HG02885 (cell line): ENCODE measurements at regions not wholly inside any gene's neighbourhood (a gene's known extent, or its start where the extent isn't known, plus 50 kb on each side); places are given as distances from the start of the nearest gene placed in this dataset.
"Not testable (repeated sequence)": the region's sequence is repeated elsewhere in the genome, so short reads cannot be mapped to it uniquely, and the experiment has no call there.

Source experiments
- ATAC-seq: cut with Tn5 transposase; IDR thresholded peaks from one replicate; pipeline ENCODE4 v1.9.1; 2021; ENCODE audit warnings: mild to moderate bottlenecking; ENCODE audit not compliant: unreplicated experiment, poor library complexity

DNA sequence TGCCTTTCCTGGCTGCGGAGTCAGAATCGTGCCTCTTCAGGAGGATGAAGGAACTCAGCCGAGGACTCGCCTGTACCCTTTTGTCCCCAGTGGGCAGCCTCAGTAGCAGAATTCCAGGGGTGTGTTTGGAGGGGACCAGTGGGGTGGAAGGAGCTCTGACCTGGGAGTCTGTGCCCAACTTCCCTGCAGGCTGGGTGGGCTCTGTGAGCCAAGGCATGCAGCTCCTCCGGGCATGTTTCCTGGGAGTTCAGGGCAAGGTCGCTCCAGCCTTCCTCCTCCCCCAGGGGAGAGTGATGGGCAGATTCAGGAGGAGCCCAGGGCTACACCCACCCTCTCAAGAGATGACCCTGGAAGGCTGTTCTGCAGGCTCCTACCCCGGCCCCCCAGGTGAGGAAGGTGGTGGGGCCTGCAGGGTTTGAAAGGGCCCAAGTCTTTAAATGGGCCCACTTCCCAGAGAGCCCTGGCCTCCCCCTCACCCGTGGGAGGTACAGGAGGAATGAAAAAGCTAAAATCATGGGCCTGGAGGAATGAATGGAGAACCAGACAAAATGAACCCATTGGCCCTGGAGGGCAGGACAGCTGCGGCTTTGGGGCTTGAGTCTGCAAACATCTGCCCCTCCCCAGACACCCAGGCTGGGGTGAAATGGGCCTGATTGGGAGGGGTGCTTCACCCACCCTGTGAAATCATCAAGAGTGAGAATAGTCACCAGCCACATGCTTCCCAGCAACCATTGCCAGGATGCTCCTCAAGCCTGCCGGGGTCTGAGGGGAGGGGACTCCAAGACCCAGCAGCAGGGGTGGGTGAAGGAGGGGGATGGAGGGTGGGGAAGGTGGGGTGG, 77.6 kb upstream of the PMEPA1 start:
- ATAC-seq = no peak

DNA sequence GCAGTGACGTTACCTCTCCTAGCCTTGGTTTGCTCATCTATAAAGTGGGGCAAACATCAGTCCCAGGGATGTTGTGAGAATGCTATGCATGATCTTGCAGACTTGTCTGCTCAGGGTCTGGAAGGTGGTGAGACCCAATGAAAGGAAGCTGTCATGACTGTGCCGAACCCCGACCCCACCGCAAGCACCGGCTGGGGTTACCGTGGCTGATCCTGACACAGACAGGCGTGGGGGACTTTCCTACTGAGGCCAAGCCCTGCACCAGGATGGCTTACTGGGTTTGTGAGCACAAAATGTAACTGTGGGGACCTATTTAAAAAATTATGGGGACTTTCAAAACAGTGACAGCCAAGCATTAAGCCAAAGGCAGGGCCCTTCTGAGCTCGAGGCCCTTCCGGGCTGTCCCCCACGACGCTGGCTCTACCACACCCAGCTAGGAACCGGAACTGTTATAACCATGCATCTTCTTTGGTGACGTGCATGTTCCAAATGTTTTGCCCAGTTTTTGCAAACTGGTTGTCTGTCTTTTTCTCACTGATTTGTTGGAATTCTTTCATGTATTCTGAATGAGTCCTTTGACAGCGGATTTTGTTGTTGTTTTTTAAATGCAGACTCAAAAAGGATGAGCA, 76.6 kb upstream of the PMEPA1 start:
- ATAC-seq = no peak

DNA sequence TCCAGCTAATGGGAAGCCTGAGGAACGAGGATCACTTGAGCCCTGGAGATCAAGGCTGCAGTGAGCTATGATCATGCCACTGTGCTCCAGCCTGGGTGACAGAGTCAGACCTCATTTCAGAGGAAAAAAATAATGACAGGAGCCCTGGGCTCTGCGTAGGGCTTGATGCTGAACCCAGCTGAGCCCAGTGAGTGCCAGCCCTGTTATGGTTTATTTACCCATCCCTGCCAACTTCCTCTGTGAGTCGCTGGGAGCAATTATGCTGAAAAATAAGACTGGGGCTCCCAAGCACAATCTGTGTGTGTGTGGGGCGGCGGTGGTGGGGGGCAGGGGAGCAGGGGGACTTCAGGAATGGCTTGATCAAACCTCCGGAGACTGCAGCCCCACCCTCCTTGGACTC, 75.9 kb upstream of the PMEPA1 start:
- ATAC-seq = no peak

GRCh38 chr20:57785061-57785460, 75.2 kb upstream of the PMEPA1 start:
- ATAC-seq = no peak

- no peak for ATAC-seq
Measured at GRCh38 chr20:57783956-57784837, 74.4 kb upstream of the PMEPA1 start.

DNA sequence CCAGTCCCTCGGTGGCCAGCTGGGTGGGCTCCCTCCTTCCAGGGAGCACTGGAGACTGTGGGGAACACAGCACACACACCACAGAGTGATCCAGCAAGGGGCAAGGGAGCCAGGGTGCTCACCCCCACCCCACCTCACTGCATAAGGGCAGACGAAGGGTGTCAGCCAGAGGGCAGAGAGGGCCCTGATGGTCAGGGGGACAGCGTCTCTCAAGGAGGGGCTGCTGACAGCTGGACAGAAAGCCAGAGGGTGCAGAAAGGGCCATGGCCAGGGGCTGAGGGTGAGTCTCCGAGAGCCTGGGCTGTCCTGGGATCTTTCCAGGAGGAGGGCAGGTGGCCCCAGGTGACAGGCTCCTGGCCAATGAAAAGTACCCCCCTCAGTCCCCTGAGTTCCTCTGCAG, 73.4 kb upstream of the PMEPA1 start:
- ATAC-seq = no peak

DNA sequence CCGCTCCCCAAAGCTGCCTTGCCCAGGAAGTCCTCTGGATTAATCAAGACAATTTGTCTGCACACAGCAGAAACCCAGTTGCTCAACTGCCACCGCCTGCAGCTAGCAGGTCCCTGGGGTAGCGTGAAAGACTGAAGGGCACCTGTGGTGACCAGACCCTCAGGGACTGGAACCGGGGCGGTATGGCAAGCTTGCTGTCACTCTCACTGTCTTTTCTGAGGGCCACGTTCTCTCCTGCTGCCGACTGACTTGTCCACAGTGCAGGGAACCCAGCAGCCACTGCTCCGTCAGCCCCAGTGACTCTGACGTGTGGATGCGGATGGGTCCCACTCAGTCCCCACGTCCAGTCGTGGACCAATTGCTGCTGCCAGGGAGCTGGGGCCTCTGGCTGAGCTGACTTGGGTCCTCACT, 72.8 kb upstream of the PMEPA1 start:
- ATAC-seq = no peak

DNA sequence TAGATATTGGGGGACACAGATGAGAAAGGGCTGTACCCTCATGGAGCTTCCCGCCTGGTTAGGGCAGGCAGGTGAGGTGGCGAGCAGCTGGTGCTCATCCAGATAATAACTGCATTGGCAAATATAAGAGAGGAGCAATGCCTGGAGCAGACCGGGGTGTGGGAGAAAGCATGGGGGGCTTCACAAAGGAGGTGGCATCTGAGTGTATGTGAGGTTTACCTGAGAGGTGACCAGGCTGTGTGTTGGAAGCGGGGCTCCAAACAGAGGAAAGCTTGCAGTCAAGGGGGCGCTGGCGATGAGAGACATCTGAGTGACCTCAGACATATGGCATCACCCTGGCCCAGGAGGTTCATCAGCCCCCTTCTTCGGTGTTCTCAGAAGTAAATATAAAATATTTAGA, 72.1 kb upstream of the PMEPA1 start:
- ATAC-seq = no peak

- ATAC-seq = no peak
Measured at GRCh38 chr20:57780906-57781305, 71.1 kb upstream of the PMEPA1 start.

- no peak for ATAC-seq
Measured at GRCh38 chr20:57780398-57780797, 70.6 kb upstream of the PMEPA1 start.

GRCh38 chr20:57779401-57780003, 69.7 kb upstream of the PMEPA1 start:
- ATAC-seq = no peak

DNA sequence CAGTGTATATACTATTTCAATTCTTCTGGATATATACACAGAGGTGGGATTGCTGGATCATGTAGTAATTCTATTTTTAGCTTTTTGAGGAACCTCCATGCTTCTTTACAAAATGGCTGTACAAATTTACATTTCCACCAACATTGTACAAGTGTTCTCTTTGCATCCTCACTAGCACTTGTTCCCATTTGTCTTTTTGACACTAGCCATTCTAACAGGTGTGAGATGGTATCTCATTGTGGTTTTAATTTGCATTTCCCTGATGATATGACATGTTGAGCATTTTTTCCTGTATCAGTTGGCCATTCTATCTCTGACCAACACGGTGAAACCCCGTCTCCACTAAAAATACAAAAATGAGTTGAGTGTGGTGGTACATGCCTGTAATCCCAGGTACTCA, 68.1 kb upstream of the PMEPA1 start:
- ATAC-seq = no peak

DNA sequence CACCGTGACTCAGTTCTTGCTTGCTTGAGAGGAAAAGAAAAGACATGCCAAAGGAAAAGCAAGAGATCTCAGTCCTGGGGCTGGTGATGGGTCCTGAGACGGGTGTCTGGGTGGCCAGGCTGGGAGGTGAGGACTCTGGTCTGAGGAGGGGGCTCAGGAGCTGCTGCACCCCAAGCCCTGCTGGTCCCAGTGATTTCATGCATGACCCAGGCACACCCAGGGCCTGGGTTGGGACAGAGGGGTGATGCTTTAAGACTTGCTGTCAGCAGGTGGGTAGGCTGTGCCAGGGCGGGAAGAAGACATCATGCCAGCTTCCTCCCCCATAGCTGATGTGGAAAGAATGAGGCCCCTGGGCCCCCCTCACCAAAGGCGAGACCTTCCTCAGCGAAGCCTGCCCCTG, 65.1 kb upstream of the PMEPA1 start:
- no peak for ATAC-seq

DNA sequence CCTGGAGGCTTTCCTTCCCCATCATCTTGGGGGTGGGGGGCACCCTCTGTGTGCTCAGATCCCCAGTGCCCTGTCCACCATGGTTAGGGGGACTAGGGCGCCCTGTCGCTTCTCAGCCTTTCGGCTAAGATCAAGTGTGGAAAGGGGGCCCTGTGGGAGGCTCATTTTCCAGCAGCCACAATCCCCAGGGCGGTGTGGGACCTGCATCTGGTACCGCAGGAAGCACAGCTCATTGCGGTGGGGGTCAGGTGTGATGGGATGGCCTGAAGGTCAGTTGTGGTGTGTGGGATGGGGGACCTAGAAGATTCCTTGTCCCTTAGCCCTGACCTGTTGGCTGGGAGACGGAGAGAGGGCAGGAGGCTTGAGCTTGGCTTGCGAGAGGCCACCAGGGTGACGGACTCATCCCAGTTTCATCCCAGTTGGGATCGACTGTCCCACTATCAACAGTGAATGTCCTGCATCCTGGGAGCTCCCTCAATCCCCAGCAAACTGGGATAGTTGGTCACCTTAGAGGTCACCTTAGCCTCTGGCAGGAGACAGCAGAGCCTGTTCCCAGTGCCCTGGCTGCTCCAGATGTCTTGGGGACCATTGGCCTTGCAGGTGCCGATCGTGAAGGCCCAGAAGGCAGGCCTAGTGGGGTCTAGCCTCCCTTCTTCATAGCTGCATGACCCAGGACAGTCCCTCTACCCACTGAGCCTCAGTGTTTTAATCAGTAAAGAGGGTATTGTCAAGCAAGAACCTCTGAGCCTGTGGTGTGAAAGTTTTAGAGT, 64.5 kb upstream of the PMEPA1 start:
- ATAC-seq = no peak

- no peak for ATAC-seq
Measured at GRCh38 chr20:57773059-57773815, 63.4 kb upstream of the PMEPA1 start.

- no peak for ATAC-seq
Measured at GRCh38 chr20:57772349-57772964, 62.6 kb upstream of the PMEPA1 start.

DNA sequence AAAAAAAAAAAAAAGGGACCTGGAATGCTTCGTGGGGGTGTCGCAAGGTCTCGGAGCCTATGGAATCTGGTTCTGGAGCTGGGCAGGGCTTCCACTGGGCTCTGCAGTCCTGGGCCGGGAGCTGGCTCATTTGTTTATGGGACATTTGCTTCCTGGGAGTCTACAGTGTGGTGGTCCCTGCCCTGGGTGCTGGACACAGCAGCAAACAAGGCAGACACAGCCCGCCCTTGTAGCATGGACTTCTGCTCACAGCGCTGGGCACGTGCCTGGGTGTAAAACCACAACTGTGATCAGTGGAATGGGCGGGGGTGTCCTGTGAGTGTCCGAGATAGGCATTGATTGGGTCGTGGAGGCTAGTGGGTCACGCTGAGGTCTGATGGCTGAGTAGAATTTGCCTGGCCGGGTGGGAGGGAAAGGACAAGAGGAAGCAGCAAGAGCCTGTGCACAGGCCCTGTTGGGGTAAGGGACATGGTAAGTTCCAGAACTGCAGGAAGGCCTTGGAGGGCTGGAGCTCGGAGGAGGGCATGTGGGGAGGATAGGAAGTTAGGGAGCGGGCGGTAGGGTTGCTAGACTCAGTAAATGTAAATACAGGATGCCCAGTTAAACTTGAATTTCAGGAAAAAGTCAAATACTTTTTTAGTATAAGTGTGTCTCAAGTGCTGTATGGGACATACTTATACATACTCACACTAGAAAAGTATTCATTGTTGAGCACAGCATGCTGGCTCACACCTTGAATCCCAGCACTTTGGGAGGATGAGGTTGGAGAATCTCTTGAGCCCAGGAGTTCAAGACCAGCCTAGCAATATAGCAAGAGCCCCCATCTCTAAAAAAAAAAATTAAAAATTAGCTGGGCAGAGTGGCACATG, 61.3 kb upstream of the PMEPA1 start:
- no peak for ATAC-seq

DNA sequence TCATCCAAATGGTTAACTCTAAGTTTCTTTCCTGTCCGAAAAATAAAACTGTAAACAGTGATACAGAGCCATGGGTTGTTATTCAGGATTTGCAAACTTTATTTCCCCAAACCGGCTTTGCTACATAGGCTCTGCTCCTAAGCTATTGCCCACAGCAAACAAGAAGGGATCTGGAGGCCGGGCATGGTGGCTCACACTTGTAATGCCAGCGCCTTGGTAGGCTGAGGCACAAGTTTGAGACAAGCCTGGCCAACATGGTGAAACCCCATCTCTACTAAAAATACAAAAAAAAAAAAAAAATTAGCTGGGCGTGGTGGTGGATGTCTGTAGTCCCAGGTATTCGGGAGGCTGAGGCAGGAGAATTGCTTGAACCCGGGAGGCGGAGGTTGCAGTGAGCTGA, 60.6 kb upstream of the PMEPA1 start:
- not testable (repeated sequence) for ATAC-seq
